Thoracic aorta (tissue), 2 donors: ENCODE measurements at regions not wholly inside any gene's neighbourhood (a gene's known extent, or its start where the extent isn't known, plus 50 kb on each side); places are given as distances from the start of the nearest gene placed in this dataset.

Experiments used
- ATAC-seq: fragments of 150-250 bp; one replicate; pipeline ENCODE4 v1.8.0; 2017; ENCODE audit warnings: low read depth; ENCODE audit not compliant: insufficient number of reproducible peaks, low FRiP score
- DNase-seq: peaks from one replicate; pipeline ENCODE4 v3.0.0-alpha.2; 2020; ENCODE audit warnings: low spot score
- H3K27ac ChIP-seq, 2 donors: fragments of 200-600 bp; sonication (generic); 1 replicate in 1 of 2; 2 replicates in 1 of 2; pipeline ENCODE4 v1.5.1; 2016; ENCODE audit warnings: mild to moderate bottlenecking in 2 of 2, moderate library complexity in 2 of 2
- H3K27me3 ChIP-seq: fragments of 200-600 bp; sonication (generic); replicated peaks from 2 replicates; pipeline ENCODE4 v1.6.0; 2016; ENCODE audit warnings: mild to moderate bottlenecking; ENCODE audit not compliant: insufficient read depth
- H3K36me3 ChIP-seq: fragments of 200-600 bp; sonication (generic); one replicate; pipeline ENCODE4 v1.5.1; 2016
- H3K4me1 ChIP-seq, 2 donors: fragments of 200-600 bp; sonication (generic); 1 replicate in 1 of 2; 2 replicates in 1 of 2; pipeline versions ENCODE4 v1.5.1 to v1.6.0; 2016; ENCODE audit warnings: low read depth in 2 of 2, mild to moderate bottlenecking in 1 of 2; ENCODE audit not compliant: control insufficient read depth in 1 of 2
- H3K4me3 ChIP-seq: fragments of 200-600 bp; sonication (generic); 2 replicates; pipeline ENCODE4 v1.5.1; 2016; ENCODE audit warnings: mild to moderate bottlenecking
- H3K9me3 ChIP-seq: fragments of 200-600 bp; sonication (generic); 2 replicates; pipeline ENCODE4 v1.5.1; 2016
- CTCF ChIP-seq: fragments of 200-600 bp; sonication (generic); IDR thresholded peaks from one replicate; pipeline ENCODE4 v1.5.1; 2019; ENCODE audit warnings: antibody characterized with exemption

DNA sequence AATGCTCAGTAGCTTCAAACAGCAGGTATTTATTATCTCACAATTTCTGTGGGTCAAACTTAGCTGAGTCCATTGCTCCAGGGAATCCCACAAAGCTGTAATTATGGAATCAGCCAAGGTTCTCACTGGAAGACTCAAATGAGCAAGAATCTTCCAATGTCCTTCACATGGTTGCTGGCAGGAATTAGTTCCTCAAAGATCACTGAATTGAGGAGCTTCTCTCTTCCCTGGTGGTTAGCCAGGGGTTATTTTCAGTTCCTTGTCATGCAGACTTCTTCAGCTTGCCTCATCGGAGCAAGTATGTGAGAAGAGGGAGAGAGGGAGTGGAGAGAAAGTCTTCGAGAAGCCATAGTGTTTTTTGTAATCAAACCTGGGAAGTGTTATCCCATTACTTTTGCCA lies 2331.9 kb downstream of the MAT2B start:
- no peak for ATAC-seq

GRCh38 chr5:165844571-165844970 lies 2339.2 kb downstream of the MAT2B start:
- TF ChIP-seq CTCF, result no peak
- Histone ChIP-seq H3K27ac (no peak overlapping the region), H3K4me3 (no peak overlapping the region), H3K4me1 (no peaks in the 10 kb centered on the region), H3K36me3 (no peaks in the 10 kb centered on the region), H3K9me3 (no peaks in the 10 kb centered on the region), H3K27me3 (no peaks in the 10 kb centered on the region)
- DNase-seq (no peak), ATAC-seq (no peak)

More for the DNA sequence above, 2331.9 kb downstream of the MAT2B start:
- no peak for TF ChIP-seq CTCF
- Histone ChIP-seq H3K36me3 (no peaks in the 10 kb centered on the region), H3K27ac (no peak overlapping the region), H3K4me3 (no peak overlapping the region), H3K27me3 (no peaks in the 10 kb centered on the region), H3K4me1 (no peaks in the 10 kb centered on the region), H3K9me3 (no peaks in the 10 kb centered on the region)
- DNase-seq, result no peak

GRCh38 chr5:165858118-165858517 lies 2352.7 kb downstream of the MAT2B start:
- Histone ChIP-seq H3K9me3 (no peaks in the 10 kb centered on the region), H3K27me3 (no peaks in the 10 kb centered on the region), H3K4me3 (no peak overlapping the region), H3K27ac (no peak overlapping the region), H3K4me1 (no peaks in the 10 kb centered on the region), H3K36me3 (no peaks in the 10 kb centered on the region)
- ATAC-seq (no peak), DNase-seq (no peak)
- TF ChIP-seq CTCF, result no peak

DNA sequence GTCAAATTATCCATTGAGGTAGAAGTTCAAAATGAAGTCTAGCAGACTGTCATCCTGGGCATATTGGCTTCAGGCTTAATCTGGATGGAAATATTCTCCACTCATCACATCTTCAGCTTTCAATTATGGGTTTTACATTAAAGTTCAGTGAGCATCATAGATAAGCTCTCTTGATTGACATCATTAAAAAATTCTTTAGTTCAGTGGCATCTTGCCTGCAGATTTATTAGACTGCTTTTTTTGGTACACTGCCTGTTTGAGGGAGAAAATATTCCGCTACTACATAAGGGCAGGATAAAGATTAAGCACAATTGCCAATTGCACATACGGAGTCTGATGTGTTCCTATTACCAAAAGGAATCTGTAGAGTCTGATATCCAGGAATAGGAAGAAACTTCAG lies 2353.8 kb downstream of the MAT2B start:
- Histone ChIP-seq H3K36me3 (no peaks in the 10 kb centered on the region), H3K9me3 (no peaks in the 10 kb centered on the region), H3K4me3 (no peak overlapping the region), H3K4me1 (no peaks in the 10 kb centered on the region), H3K27ac (no peak overlapping the region), H3K27me3 (no peaks in the 10 kb centered on the region)
- no peak for DNase-seq
- no peak for TF ChIP-seq CTCF
- no peak for ATAC-seq

GRCh38 chr5:165863239-165863638 lies 2357.8 kb downstream of the MAT2B start:
- DNase-seq, result no peak

More at GRCh38 chr5:165863239-165863638, 2357.8 kb downstream of the MAT2B start:
- no peak overlapping the region for H3K27ac ChIP-seq
- H3K27me3 ChIP-seq, result no peaks in the 10 kb centered on the region
- no peaks in the 10 kb centered on the region for H3K9me3 ChIP-seq
- no peak for TF ChIP-seq CTCF
- H3K4me3 ChIP-seq, result no peak overlapping the region
- H3K36me3 ChIP-seq, result no peaks in the 10 kb centered on the region
- ATAC-seq, result no peak
- H3K4me1 ChIP-seq, result no peaks in the 10 kb centered on the region
